ENCODE measurements at regions not wholly inside any gene's neighbourhood (a gene's known extent, or its start where the extent isn't known, plus 50 kb on each side); places are given as distances from the start of the nearest gene placed in this dataset.

- Histone ChIP-seq H2AFZ (ENCODE audit: control insufficient read depth, low read length) (no peak overlapping the region), H3K79me2 (ENCODE audit: control insufficient read depth, insufficient read depth, low read length) (no peaks in the 10 kb centered on the region), H3K9me3 (ENCODE audit: control insufficient read depth, low read depth, low read length) (peaks cover 2% of the 10 kb centered on the region), H3K27me3 (ENCODE audit: control insufficient read depth, extremely low read depth, insufficient read depth, low read length) (no peaks in the 10 kb centered on the region), H3K9ac (ENCODE audit: control insufficient read depth, extremely low read depth, insufficient read depth, low read length) (no peak overlapping the region), H3K27ac (ENCODE audit: control insufficient read depth, insufficient read depth, low read length) (no peak overlapping the region), H3K4me3 (ENCODE audit: control insufficient read depth in 2 of 3, extremely low read depth in 1 of 3, insufficient read depth in 2 of 3, low read depth in 1 of 3, low read length in 3 of 3) (no peak overlapping the region), H3K4me2 (ENCODE audit: control insufficient read depth, extremely low read depth, insufficient read depth, low read depth, low read length) (no peak overlapping the region), H3K9me1 (ENCODE audit: control insufficient read depth, extremely low read depth, insufficient read depth, low read length) (no peaks in the 10 kb centered on the region), H4K20me1 (ENCODE audit: control insufficient read depth, extremely low read depth, insufficient read depth, low read length) (no peaks in the 10 kb centered on the region), H3K36me3 (ENCODE audit: control insufficient read depth in 2 of 2, extremely low read depth in 1 of 2, insufficient read depth in 2 of 2, low read length in 2 of 2) (no peaks in the 10 kb centered on the region), H3K4me1 (ENCODE audit: control insufficient read depth, extremely low read depth, insufficient read depth, low read length) (peaks cover 7% of the 10 kb centered on the region)
- TF ChIP-seq CTCF (optimal IDR thresholded peaks at IDR 0.05 in 1 of 3, IDR thresholded peaks at IDR 0.05 in 1 of 3, conservative IDR thresholded peaks at IDR 0.05 in 1 of 3; ENCODE audit: extremely low read depth in 1 of 3, insufficient read depth in 2 of 3, low read length in 3 of 3) = no peak
- no peak for TF ChIP-seq EZH2 (IDR thresholded peaks at IDR 0.05; ENCODE audit: low read length)
- FAIRE-seq (no peak), DNase-seq (ENCODE audit: low read depth, low spot score) (no peak)
- dilution Hi-C loops (cut with MboI; ENCODE audit: extremely low pct_ligation_motif_present, low sequenced_read_pairs) = no loop called here
Observed at GRCh38 chr15:29518442-29518841, 248.8 kb upstream of the NSMCE3 start.

- Histone ChIP-seq H3K4me3 (ENCODE audit: control insufficient read depth in 2 of 3, extremely low read depth in 1 of 3, insufficient read depth in 2 of 3, low read depth in 1 of 3, low read length in 3 of 3) (no peak overlapping the region), H2AFZ (ENCODE audit: control insufficient read depth, low read length) (no peak overlapping the region), H3K4me1 (ENCODE audit: control insufficient read depth, extremely low read depth, insufficient read depth, low read length) (peaks cover 6% of the 10 kb centered on the region), H3K79me2 (ENCODE audit: control insufficient read depth, insufficient read depth, low read length) (no peaks in the 10 kb centered on the region), H3K36me3 (ENCODE audit: control insufficient read depth in 2 of 2, extremely low read depth in 1 of 2, insufficient read depth in 2 of 2, low read length in 2 of 2) (no peaks in the 10 kb centered on the region), H3K27me3 (ENCODE audit: control insufficient read depth, extremely low read depth, insufficient read depth, low read length) (no peaks in the 10 kb centered on the region), H3K9me3 (ENCODE audit: control insufficient read depth, low read depth, low read length) (peaks cover 2% of the 10 kb centered on the region), H3K4me2 (ENCODE audit: control insufficient read depth, extremely low read depth, insufficient read depth, low read depth, low read length) (no peak overlapping the region), H4K20me1 (ENCODE audit: control insufficient read depth, extremely low read depth, insufficient read depth, low read length) (no peaks in the 10 kb centered on the region), H3K9me1 (ENCODE audit: control insufficient read depth, extremely low read depth, insufficient read depth, low read length) (no peaks in the 10 kb centered on the region), H3K9ac (ENCODE audit: control insufficient read depth, extremely low read depth, insufficient read depth, low read length) (no peak overlapping the region), H3K27ac (ENCODE audit: control insufficient read depth, insufficient read depth, low read length) (no peak overlapping the region)
- DNase-seq (ENCODE audit: low read depth, low spot score) = no peak
- dilution Hi-C loops (cut with MboI; ENCODE audit: extremely low pct_ligation_motif_present, low sequenced_read_pairs) = no loop called here
- no peak for FAIRE-seq
- TF ChIP-seq EZH2 (IDR thresholded peaks at IDR 0.05; ENCODE audit: low read length) (no peak), CTCF (optimal IDR thresholded peaks at IDR 0.05 in 1 of 3, IDR thresholded peaks at IDR 0.05 in 1 of 3, conservative IDR thresholded peaks at IDR 0.05 in 1 of 3; ENCODE audit: extremely low read depth in 1 of 3, insufficient read depth in 2 of 3, low read length in 3 of 3) (no peak)
Observed at GRCh38 chr15:29517829-29518228, 248.2 kb upstream of the NSMCE3 start.
